Neural cell (in vitro differentiated cells): ENCODE measurements at regions not wholly inside any gene's neighbourhood (a gene's known extent, or its start where the extent isn't known, plus 50 kb on each side); places are given as distances from the start of the nearest gene placed in this dataset.

Source experiments
- H2AFZ ChIP-seq: fragments of 200-600, 300-800 bp; sonication (generic), shearing (Covaris generic); 2 replicates; pipeline ENCODE4 v1.6.0; 2014; ENCODE audit warnings: low read depth, mild to moderate bottlenecking, antibody characterized with exemption, low read length, moderate library complexity
- H3F3A ChIP-seq: fragments of 200-600 bp; shearing (Covaris generic); 2 replicates; pipeline ENCODE4 v1.6.1; 2016; ENCODE audit warnings: mild to moderate bottlenecking, moderate library complexity, mixed read lengths, antibody characterized with exemption, low read length; ENCODE audit not compliant: insufficient read depth, poor library complexity, severe bottlenecking
- H3K27ac ChIP-seq: fragments of 200-600, 300-800 bp; sonication (generic), shearing (Covaris generic); 2 replicates; pipeline ENCODE4 v1.5.1; 2014; ENCODE audit warnings: mild to moderate bottlenecking, low read length, moderate library complexity
- H3K27me3 ChIP-seq: fragments of 300-800, 200-600 bp; sonication (generic), shearing (Covaris generic); 2 replicates; pipeline ENCODE4 v1.6.0; 2014; ENCODE audit warnings: mild to moderate bottlenecking, low read depth, low read length, moderate library complexity; ENCODE audit not compliant: insufficient read depth
- H3K36me3 ChIP-seq: fragments of 300-800, 200-600 bp; sonication (generic), shearing (Covaris generic); 2 replicates; pipeline ENCODE4 v1.5.1; 2014; ENCODE audit warnings: mild to moderate bottlenecking, antibody characterized with exemption, low read length, moderate library complexity; ENCODE audit not compliant: insufficient read depth
- H3K4me2 ChIP-seq: fragments of 300-800, 200-600 bp; sonication (generic), shearing (Covaris generic); 2 replicates; pipeline ENCODE4 v1.6.0; 2014; ENCODE audit warnings: mild to moderate bottlenecking, low read length
- H3K4me3 ChIP-seq: fragments of 300-800, 200-600 bp; sonication (generic), shearing (Covaris generic); 2 replicates; pipeline ENCODE4 v1.5.1; 2014; ENCODE audit warnings: mild to moderate bottlenecking, low read length, moderate library complexity
- H3K79me2 ChIP-seq: fragments of 200-600 bp; shearing (Covaris generic); replicated peaks from 2 replicates; pipeline ENCODE4 v1.6.0; 2014; ENCODE audit warnings: mild to moderate bottlenecking, low read length, moderate library complexity; ENCODE audit not compliant: insufficient read depth
- H3K9ac ChIP-seq: fragments of 300-800, 200-600 bp; sonication (generic), shearing (Covaris generic); 2 replicates; pipeline ENCODE4 v1.6.1; 2016; ENCODE audit warnings: mild to moderate bottlenecking, low read length, mixed read lengths
- H3K9me2 ChIP-seq: fragments of 200-600 bp; shearing (Covaris generic); 2 replicates; pipeline ENCODE4 v1.6.1; 2016; ENCODE audit warnings: mild to moderate bottlenecking, low read length, mixed read lengths; ENCODE audit not compliant: insufficient read depth
- H3K9me3 ChIP-seq: fragments of 200-600, 300-800 bp; sonication (generic), shearing (Covaris generic); 2 replicates; pipeline ENCODE4 v1.6.1; 2016; ENCODE audit warnings: mild to moderate bottlenecking, mixed run types, low read length, moderate library complexity, mixed read lengths
- H4K20me1 ChIP-seq: fragments of 200-600 bp; shearing (Covaris generic); 2 replicates; pipeline ENCODE4 v1.6.1; 2016; ENCODE audit warnings: mild to moderate bottlenecking, mixed run types; ENCODE audit not compliant: insufficient read depth
- EP300 ChIP-seq: fragments of 450-650 bp; conservative IDR thresholded peaks from 2 replicates; pipeline ENCODE4 v1.6.1; 2014; ENCODE audit warnings: antibody characterized with exemption, mild to moderate bottlenecking, moderate library complexity; ENCODE audit not compliant: poor library complexity, severe bottlenecking
- EZH2 ChIP-seq: fragments of 200-600, 300-800 bp; shearing (Covaris generic), sonication (generic); IDR thresholded peaks from 2 replicates; pipeline ENCODE4 v1.6.1; 2014; ENCODE audit warnings: antibody characterized with exemption, low read length, borderline replicate concordance, mild to moderate bottlenecking; ENCODE audit not compliant: insufficient read depth, poor library complexity, severe bottlenecking
- MXI1 ChIP-seq: fragments of 450-650 bp; conservative IDR thresholded peaks from 2 replicates; pipeline ENCODE4 v1.6.1; 2014; ENCODE audit warnings: antibody characterized with exemption, mild to moderate bottlenecking; ENCODE audit not compliant: poor library complexity, severe bottlenecking
- POLR2AphosphoS5 ChIP-seq: IDR thresholded peaks from 2 replicates; pipeline ENCODE4 v1.6.1; 2012
- RAD21 ChIP-seq: fragments of 450-650 bp; conservative IDR thresholded peaks from 2 replicates; pipeline ENCODE4 v1.6.1; 2014; ENCODE audit warnings: antibody characterized with exemption, mild to moderate bottlenecking, moderate library complexity
- REST ChIP-seq: IDR thresholded peaks from 2 replicates; pipeline ENCODE4 v1.6.1; 2012; ENCODE audit warnings: borderline replicate concordance
- SMC3 ChIP-seq: fragments of 450-650 bp; conservative IDR thresholded peaks from 2 replicates; pipeline ENCODE4 v1.6.1; 2014; ENCODE audit warnings: antibody characterized with exemption, mild to moderate bottlenecking, moderate library complexity; ENCODE audit not compliant: poor library complexity
- TAF1 ChIP-seq: IDR thresholded peaks from 2 replicates; pipeline ENCODE4 v1.6.1; 2012; ENCODE audit warnings: low read depth
- TF ChIP-seq, protein P1 (sequence below): fragments of 450-650 bp; IDR thresholded peaks from 2 replicates; pipeline ENCODE4 v1.5.1; 2014; ENCODE audit warnings: antibody characterized with exemption, mild to moderate bottlenecking, moderate library complexity; ENCODE audit not compliant: poor library complexity, severe bottlenecking

GRCh38 chr4:74627504-74627903, 166.8 kb downstream of the BTC start:
- Histone ChIP-seq H3K4me3 (no peak overlapping the region), H3K9ac (no peak overlapping the region), H3K27ac (no peak overlapping the region), H2AFZ (no peak overlapping the region), H3K27me3 (no peaks in the 10 kb centered on the region), H3K79me2 (no peaks in the 10 kb centered on the region), H3K4me2 (no peak overlapping the region), H3F3A (no peaks in the 10 kb centered on the region), H3K36me3 (no peaks in the 10 kb centered on the region), H3K9me2 (no peaks in the 10 kb centered on the region), H4K20me1 (no peaks in the 10 kb centered on the region), H3K9me3 (no peaks in the 10 kb centered on the region)
- TF ChIP-seq SMC3: no peak

- Histone ChIP-seq H3K79me2 (no peaks in the 10 kb centered on the region), H4K20me1 (no peaks in the 10 kb centered on the region)
Observed at GRCh38 chr4:74628852-74629620, 165.3 kb downstream of the BTC start.

GRCh38 chr4:74630551-74630950, 163.8 kb downstream of the BTC start:
- TF ChIP-seq POLR2AphosphoS5 (no peak), TAF1 (no peak), MXI1 (no peak)
- TF ChIP-seq, protein P1, sequence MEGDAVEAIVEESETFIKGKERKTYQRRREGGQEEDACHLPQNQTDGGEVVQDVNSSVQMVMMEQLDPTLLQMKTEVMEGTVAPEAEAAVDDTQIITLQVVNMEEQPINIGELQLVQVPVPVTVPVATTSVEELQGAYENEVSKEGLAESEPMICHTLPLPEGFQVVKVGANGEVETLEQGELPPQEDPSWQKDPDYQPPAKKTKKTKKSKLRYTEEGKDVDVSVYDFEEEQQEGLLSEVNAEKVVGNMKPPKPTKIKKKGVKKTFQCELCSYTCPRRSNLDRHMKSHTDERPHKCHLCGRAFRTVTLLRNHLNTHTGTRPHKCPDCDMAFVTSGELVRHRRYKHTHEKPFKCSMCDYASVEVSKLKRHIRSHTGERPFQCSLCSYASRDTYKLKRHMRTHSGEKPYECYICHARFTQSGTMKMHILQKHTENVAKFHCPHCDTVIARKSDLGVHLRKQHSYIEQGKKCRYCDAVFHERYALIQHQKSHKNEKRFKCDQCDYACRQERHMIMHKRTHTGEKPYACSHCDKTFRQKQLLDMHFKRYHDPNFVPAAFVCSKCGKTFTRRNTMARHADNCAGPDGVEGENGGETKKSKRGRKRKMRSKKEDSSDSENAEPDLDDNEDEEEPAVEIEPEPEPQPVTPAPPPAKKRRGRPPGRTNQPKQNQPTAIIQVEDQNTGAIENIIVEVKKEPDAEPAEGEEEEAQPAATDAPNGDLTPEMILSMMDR: no peak
- no peak overlapping the region for H3K4me3 ChIP-seq
- H4K20me1 ChIP-seq: no peaks in the 10 kb centered on the region
- H3K27me3 ChIP-seq: no peaks in the 10 kb centered on the region
- H3K9ac ChIP-seq: no peak overlapping the region
- H2AFZ ChIP-seq: no peak overlapping the region
- H3K4me2 ChIP-seq: no peak overlapping the region
- no peak overlapping the region for H3K27ac ChIP-seq
- H3K36me3 ChIP-seq: no peaks in the 10 kb centered on the region
- no peaks in the 10 kb centered on the region for H3F3A ChIP-seq
- no peaks in the 10 kb centered on the region for H3K9me3 ChIP-seq
- H3K79me2 ChIP-seq: no peaks in the 10 kb centered on the region
- H3K9me2 ChIP-seq: no peaks in the 10 kb centered on the region

More at GRCh38 chr4:74628852-74629620, 165.3 kb downstream of the BTC start:
- Histone ChIP-seq H3K36me3 (no peaks in the 10 kb centered on the region), H3F3A (no peaks in the 10 kb centered on the region), H3K4me3 (no peak overlapping the region), H3K9ac (no peak overlapping the region), H2AFZ (no peak overlapping the region), H3K27ac (no peak overlapping the region), H3K4me2 (no peak overlapping the region), H3K27me3 (no peaks in the 10 kb centered on the region), H3K9me3 (no peaks in the 10 kb centered on the region), H3K9me2 (no peaks in the 10 kb centered on the region)
- TF ChIP-seq POLR2AphosphoS5: no peak
- TF ChIP-seq EP300: no peak
- TF ChIP-seq MXI1: no peak

- H3K27ac ChIP-seq: no peak overlapping the region
- no peaks in the 10 kb centered on the region for H3K9me2 ChIP-seq
- no peaks in the 10 kb centered on the region for H3K27me3 ChIP-seq
- H3K9ac ChIP-seq: no peak overlapping the region
- H3K36me3 ChIP-seq: no peaks in the 10 kb centered on the region
- H4K20me1 ChIP-seq: no peaks in the 10 kb centered on the region
- no peaks in the 10 kb centered on the region for H3K79me2 ChIP-seq
- H3K9me3 ChIP-seq: no peaks in the 10 kb centered on the region
- TF ChIP-seq, protein P1: no peak
- no peak for TF ChIP-seq EZH2
- no peak for TF ChIP-seq RAD21
- TF ChIP-seq EP300: no peak
- TF ChIP-seq TAF1: no peak
- no peak for TF ChIP-seq POLR2AphosphoS5
- no peak for TF ChIP-seq MXI1
- no peak for TF ChIP-seq REST
- H3K4me3 ChIP-seq: no peak overlapping the region
- no peaks in the 10 kb centered on the region for H3F3A ChIP-seq
- no peak overlapping the region for H2AFZ ChIP-seq
- no peak overlapping the region for H3K4me2 ChIP-seq
Observed at GRCh38 chr4:74631338-74631737, 163.0 kb downstream of the BTC start.
